ENCODE measurements at regions not wholly inside any gene's neighbourhood (a gene's known extent, or its start where the extent isn't known, plus 50 kb on each side); places are given as distances from the start of the nearest gene placed in this dataset.

GRCh38 chr12:124509676-124510300 is 57.6 kb downstream of the NCOR2 start:
- TF ChIP-seq POLR2A (IDR thresholded peaks at IDR 0.05): no peak
- no peak for TF ChIP-seq CTCF (IDR thresholded peaks at IDR 0.05)

All from thyroid gland (tissue), 4 donors.